H1 (cell line): ENCODE measurements at regions not wholly inside any gene's neighbourhood (a gene's known extent, or its start where the extent isn't known, plus 50 kb on each side); places are given as distances from the start of the nearest gene placed in this dataset.

Source experiments
- BRCA1 ChIP-seq: IDR thresholded peaks from 2 replicates; pipeline ENCODE4 v1.6.1; 2012; ENCODE audit warnings: low read depth, low read length, improper control_type of control experiment
- CHD7 ChIP-seq: fragments of 300-600 bp; sonication (generic); IDR thresholded peaks from 2 replicates; pipeline ENCODE4 v1.7.1; 2012; ENCODE audit warnings: low read length, moderate library complexity, mild to moderate bottlenecking, inconsistent platforms; ENCODE audit not compliant: insufficient replicate concordance
- CTCF ChIP-seq, 3 experiments: IDR thresholded peaks; 1 replicate in 2 of 3; 2 replicates in 1 of 3; pipeline versions ENCODE4 v1.5.1 to v1.6.1; 2011; ENCODE audit warnings: low read length in 3 of 3, mild to moderate bottlenecking in 3 of 3, inconsistent platforms in 2 of 3, low read depth in 1 of 3, moderate library complexity in 1 of 3; ENCODE audit not compliant: insufficient read depth in 1 of 3; ENCODE audit errors: control extremely low read depth in 1 of 3
- E2F6 ChIP-seq: IDR thresholded peaks from 2 replicates; pipeline ENCODE4 v1.6.1; 2012; ENCODE audit warnings: inconsistent platforms
- EGR1 ChIP-seq: IDR thresholded peaks from 2 replicates; pipeline ENCODE4 v1.6.1; 2011; ENCODE audit warnings: low read depth, low read length, borderline replicate concordance
- EP300 ChIP-seq, 2 experiments: IDR thresholded peaks; 1 replicate in 1 of 2; 2 replicates in 1 of 2; pipeline ENCODE4 v1.6.1; 2011 to 2012; ENCODE audit warnings: low read depth in 2 of 2, low read length in 2 of 2, mild to moderate bottlenecking in 2 of 2, borderline replicate concordance in 1 of 2, inconsistent platforms in 1 of 2, moderate library complexity in 1 of 2
- EZH2 ChIP-seq: fragments of 200-600 bp; sonication (generic); IDR thresholded peaks from 2 replicates; pipeline ENCODE4 v1.7.1; 2012; ENCODE audit warnings: low read depth, mild to moderate bottlenecking, moderate library complexity, low read length, inconsistent platforms; ENCODE audit not compliant: severe bottlenecking
- JUND ChIP-seq: IDR thresholded peaks from 2 replicates; pipeline ENCODE4 v1.6.1; 2011; ENCODE audit warnings: mild to moderate bottlenecking, improper control_type of control experiment, low read length
- KDM1A ChIP-seq: fragments of 200-600, 300-600 bp; sonication (generic); IDR thresholded peaks from 2 replicates; pipeline ENCODE4 v1.7.1; 2016; ENCODE audit warnings: mild to moderate bottlenecking, low read length, borderline replicate concordance
- MAX ChIP-seq: IDR thresholded peaks from 2 replicates; pipeline ENCODE4 v1.6.1; 2012; ENCODE audit warnings: inconsistent platforms
- POLR2A ChIP-seq, 2 experiments: IDR thresholded peaks; 1 replicate in 1 of 2; 2 replicates in 1 of 2; pipeline ENCODE4 v1.6.1; 2011; ENCODE audit warnings: low read depth in 2 of 2, low read length in 2 of 2, mild to moderate bottlenecking in 2 of 2; ENCODE audit errors: control extremely low read depth in 1 of 2
- RAD21 ChIP-seq, 2 experiments: IDR thresholded peaks in 1 of 2; conservative IDR thresholded peaks in 1 of 2; 2 replicates each; pipeline ENCODE4 v1.6.1; 2011; ENCODE audit warnings: low read depth in 2 of 2, low read length in 2 of 2, improper control_type of control experiment in 1 of 2, inconsistent platforms in 1 of 2, mild to moderate bottlenecking in 1 of 2, moderate library complexity in 1 of 2
- RFX5 ChIP-seq: IDR thresholded peaks from 2 replicates; pipeline ENCODE4 v1.6.1; 2011; ENCODE audit warnings: low read depth, low read length, improper control_type of control experiment, borderline replicate concordance
- TEAD4 ChIP-seq: IDR thresholded peaks from 2 replicates; pipeline ENCODE4 v1.6.1; 2012; ENCODE audit warnings: low read depth, low read length, inconsistent platforms, mixed read lengths

GRCh38 chr10:4434105-4434504 is 391.9 kb upstream of the AKR1E2 start:
- TF ChIP-seq POLR2A (IDR thresholded peaks at IDR 0.05; ENCODE audit: control extremely low read depth in 1 of 2, low read depth in 2 of 2, low read length in 2 of 2) = no peak
- no peak for TF ChIP-seq CTCF (IDR thresholded peaks at IDR 0.05; ENCODE audit: control extremely low read depth in 1 of 3, insufficient read depth in 1 of 3, low read depth in 1 of 3, low read length in 3 of 3)
- TF ChIP-seq EGR1 = no peak
- no peak for TF ChIP-seq JUND
- no peak for TF ChIP-seq KDM1A
- TF ChIP-seq CHD7 = no peak
- no peak for TF ChIP-seq BRCA1
- TF ChIP-seq MAX = no peak
- no peak for TF ChIP-seq RAD21 (IDR thresholded peaks at IDR 0.05 in 1 of 2, conservative IDR thresholded peaks at IDR 0.05 in 1 of 2; ENCODE audit: low read depth in 2 of 2, low read length in 2 of 2)
- no peak for TF ChIP-seq TEAD4
- no peak for TF ChIP-seq E2F6
- TF ChIP-seq EZH2 = no peak
- TF ChIP-seq RFX5 = no peak
- no peak for TF ChIP-seq EP300 (IDR thresholded peaks at IDR 0.05; ENCODE audit: borderline replicate concordance in 1 of 2, low read depth in 2 of 2, low read length in 2 of 2)
